GM23338 (cell line): ENCODE measurements at regions not wholly inside any gene's neighbourhood (a gene's known extent, or its start where the extent isn't known, plus 50 kb on each side); places are given as distances from the start of the nearest gene placed in this dataset.

Source experiments
- CTCF ChIP-seq, 2 experiments: fragments of 200-600 bp in 1 of 2; sonication (generic) in 1 of 2; conservative IDR thresholded peaks; 2 replicates each; pipeline versions ENCODE4 v1.5.1 to v1.6.1; 2016 to 2017; ENCODE audit warnings: antibody characterized with exemption in 2 of 2, low read depth in 2 of 2, mild to moderate bottlenecking in 2 of 2, moderate library complexity in 1 of 2
- EZH2 ChIP-seq: fragments of 200-600 bp; sonication (generic); IDR thresholded peaks from one replicate; pipeline ENCODE4 v1.8.0; 2017; ENCODE audit warnings: antibody characterized with exemption, mild to moderate bottlenecking, low read depth; ENCODE audit not compliant: unreplicated experiment
- EZH2phosphoT487 ChIP-seq: fragments of 200-600 bp; sonication (generic); IDR thresholded peaks from one replicate; pipeline ENCODE4 v1.8.1; 2018; ENCODE audit warnings: antibody characterized with exemption; ENCODE audit not compliant: unreplicated experiment
- NANOG ChIP-seq: IDR thresholded peaks from 2 replicates; pipeline ENCODE4 v1.6.1; 2016; ENCODE audit warnings: antibody characterized with exemption, borderline replicate concordance
- POLR2AphosphoS5 ChIP-seq: IDR thresholded peaks from 2 replicates; pipeline ENCODE4 v1.6.1; 2016; ENCODE audit warnings: antibody characterized with exemption, low read depth
- ZNF331 ChIP-seq: fragments of 250-450 bp; sonication (Bioruptor Pico); IDR thresholded peaks from 2 replicates; pipeline ENCODE4 v1.5.0; 2020; ENCODE audit warnings: low read depth, mild to moderate bottlenecking, moderate library complexity

DNA sequence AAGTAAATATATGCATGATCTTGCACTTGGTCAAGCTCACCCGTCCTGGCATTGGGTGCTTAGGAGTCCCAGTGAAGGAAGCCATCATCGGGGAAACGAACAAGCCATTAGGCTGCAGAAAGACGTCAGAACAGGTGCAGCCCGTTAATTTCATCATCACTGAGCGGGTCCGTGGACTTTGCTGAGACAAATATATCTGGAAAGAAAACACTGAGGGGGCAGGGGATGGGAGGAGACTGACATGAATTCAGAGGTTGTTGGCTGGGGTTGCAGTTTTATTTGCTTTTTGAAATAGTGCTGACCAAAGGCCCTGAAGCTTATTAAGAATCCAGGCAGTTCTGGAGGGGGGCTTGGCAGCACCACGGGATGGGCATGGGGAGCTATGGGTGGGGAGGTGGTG lies 207.2 kb downstream of the ENGASE start:
- TF ChIP-seq CTCF (conservative IDR thresholded peaks at IDR 0.05; ENCODE audit: low read depth in 2 of 2) (no peak), NANOG (no peak), EZH2phosphoT487 (no peak), EZH2 (no peak), POLR2AphosphoS5 (no peak), ZNF331 (no peak)
